ENCODE measurements at regions not wholly inside any gene's neighbourhood (a gene's known extent, or its start where the extent isn't known, plus 50 kb on each side); places are given as distances from the start of the nearest gene placed in this dataset.

DNA sequence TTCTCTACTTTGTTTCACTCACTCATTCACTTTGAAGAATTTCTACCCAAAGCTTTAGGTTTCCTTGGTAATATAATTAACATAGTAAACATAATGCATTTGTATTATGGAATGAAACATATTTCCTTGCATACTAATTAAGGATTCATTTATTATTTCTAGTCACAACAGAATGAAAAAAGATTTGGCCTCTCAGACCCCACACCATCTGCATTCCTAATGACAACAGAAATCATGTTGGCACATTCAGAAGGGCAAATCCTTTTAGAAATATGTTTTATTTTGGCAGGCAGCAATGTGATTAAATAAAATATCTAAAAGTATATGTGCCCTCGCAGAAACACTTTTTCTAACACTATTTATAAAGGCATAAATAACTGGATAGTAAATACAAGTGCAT is 163.4 kb downstream of the HTR1B start:
- no peak overlapping the region for H3K4me3 ChIP-seq (ENCODE audit: low read depth, low read length)
- TF ChIP-seq, protein P1, sequence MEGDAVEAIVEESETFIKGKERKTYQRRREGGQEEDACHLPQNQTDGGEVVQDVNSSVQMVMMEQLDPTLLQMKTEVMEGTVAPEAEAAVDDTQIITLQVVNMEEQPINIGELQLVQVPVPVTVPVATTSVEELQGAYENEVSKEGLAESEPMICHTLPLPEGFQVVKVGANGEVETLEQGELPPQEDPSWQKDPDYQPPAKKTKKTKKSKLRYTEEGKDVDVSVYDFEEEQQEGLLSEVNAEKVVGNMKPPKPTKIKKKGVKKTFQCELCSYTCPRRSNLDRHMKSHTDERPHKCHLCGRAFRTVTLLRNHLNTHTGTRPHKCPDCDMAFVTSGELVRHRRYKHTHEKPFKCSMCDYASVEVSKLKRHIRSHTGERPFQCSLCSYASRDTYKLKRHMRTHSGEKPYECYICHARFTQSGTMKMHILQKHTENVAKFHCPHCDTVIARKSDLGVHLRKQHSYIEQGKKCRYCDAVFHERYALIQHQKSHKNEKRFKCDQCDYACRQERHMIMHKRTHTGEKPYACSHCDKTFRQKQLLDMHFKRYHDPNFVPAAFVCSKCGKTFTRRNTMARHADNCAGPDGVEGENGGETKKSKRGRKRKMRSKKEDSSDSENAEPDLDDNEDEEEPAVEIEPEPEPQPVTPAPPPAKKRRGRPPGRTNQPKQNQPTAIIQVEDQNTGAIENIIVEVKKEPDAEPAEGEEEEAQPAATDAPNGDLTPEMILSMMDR (IDR thresholded peaks at IDR 0.05; ENCODE audit: borderline replicate concordance, insufficient read depth, low read depth, low read length) = no peak

DNA sequence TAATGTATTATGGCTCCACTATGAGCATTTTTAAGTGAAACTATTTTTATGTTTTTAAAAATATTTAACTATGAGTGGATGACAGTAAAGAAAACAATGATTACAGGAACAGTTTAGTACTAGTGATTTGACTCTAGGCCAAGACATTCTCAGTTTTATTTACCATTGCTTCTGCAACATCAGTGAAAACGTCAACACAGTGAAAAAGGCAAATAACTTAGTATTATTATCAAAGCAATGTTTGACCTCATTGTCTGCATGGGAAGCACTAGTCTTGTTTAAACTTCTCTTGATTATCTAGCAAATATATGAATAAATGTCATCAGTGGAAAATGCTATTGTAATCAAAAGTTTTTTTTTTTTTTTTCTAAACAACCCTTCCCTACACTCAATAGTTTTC is 165.0 kb downstream of the HTR1B start:
- TF ChIP-seq, protein P1 (IDR thresholded peaks at IDR 0.05; ENCODE audit: borderline replicate concordance, insufficient read depth, low read depth, low read length) = no peak
- H3K4me3 ChIP-seq (ENCODE audit: low read depth, low read length) = no peak overlapping the region

DNA sequence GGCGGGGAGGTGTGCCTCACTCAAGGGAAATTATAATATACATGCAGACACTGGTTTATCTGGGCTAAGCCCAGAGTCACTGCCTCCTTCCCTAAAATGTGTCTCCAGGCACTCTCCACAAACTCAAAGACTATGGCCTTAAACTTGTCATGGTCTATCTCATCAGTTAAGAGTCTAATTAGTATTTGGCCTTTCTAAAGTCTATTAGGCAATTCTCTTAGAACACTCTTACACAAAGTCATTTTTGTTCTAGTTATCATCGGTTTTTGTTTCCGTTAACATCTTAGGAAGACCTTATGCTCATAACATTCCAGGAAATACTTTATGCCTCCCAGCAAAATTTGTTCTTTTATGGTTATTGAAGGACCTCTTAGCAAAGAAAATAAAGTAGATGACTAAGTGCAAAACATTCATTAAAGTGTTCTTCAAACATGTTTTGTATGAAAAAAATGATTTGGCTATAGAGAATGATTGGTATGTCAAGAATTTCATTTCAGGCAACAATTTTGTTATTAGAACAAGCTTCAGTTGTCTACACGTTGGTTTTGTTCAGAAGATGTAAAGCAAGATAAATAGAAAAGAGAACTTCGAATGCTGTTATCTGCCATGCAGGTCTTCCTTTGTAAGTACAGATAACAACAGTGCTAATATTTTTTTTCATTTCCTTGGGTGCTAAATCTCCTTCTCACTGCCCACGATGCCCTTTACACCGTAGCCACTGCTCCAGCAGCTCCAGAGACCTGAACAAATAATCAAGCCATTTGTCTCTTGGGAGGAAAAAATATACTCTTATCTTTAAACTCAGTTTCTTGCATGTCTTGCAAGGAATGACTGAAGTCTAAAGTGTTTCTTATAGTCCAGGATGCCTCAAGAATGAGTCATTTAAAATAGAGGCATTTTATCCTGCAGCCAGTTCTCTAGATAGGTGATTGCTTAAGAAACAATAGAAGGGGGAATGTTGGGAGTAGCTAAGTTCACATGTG is 170.4 kb downstream of the HTR1B start:
- TF ChIP-seq, protein P1 (IDR thresholded peaks at IDR 0.05; ENCODE audit: borderline replicate concordance, insufficient read depth, low read depth, low read length) = no peak
- H3K4me3 ChIP-seq (ENCODE audit: low read depth, low read length) = no peak overlapping the region

GRCh38 chr6:77290798-77291197 is 172.5 kb downstream of the HTR1B start:
- TF ChIP-seq, protein P1 (IDR thresholded peaks at IDR 0.05; ENCODE audit: borderline replicate concordance, insufficient read depth, low read depth, low read length) = no peak
- no peak overlapping the region for H3K4me3 ChIP-seq (ENCODE audit: low read depth, low read length)

- no peak overlapping the region for H3K4me3 ChIP-seq (ENCODE audit: low read depth, low read length)
- TF ChIP-seq, protein P1 (IDR thresholded peaks at IDR 0.05; ENCODE audit: borderline replicate concordance, insufficient read depth, low read depth, low read length) = no peak
Observed at GRCh38 chr6:77286541-77286940, 176.8 kb downstream of the HTR1B start.

DNA sequence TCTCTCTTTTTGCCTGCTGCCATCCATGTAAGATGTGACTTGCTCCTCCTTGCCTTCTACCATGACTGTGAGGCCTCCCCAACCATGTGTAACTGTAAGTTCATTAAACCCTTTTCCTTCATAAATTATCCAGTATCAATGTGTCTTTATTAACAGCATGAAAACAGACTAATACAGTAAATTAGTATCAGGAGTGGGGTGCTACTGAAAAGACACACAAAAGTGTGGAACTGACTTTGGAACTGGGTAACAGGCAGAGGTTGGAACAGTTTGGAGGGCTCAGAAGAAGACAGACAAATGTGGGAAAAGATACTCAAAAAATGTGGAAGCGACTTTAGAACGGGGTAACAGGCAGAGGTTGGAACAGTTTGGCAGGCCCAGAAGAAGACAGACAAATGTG is 189.4 kb downstream of the HTR1B start:
- no peak overlapping the region for H3K4me3 ChIP-seq (ENCODE audit: low read depth, low read length)
- TF ChIP-seq, protein P1 (IDR thresholded peaks at IDR 0.05; ENCODE audit: borderline replicate concordance, insufficient read depth, low read depth, low read length) = no peak

GRCh38 chr6:77264970-77265369 is 198.3 kb downstream of the HTR1B start:
- no peak overlapping the region for H3K4me3 ChIP-seq (ENCODE audit: low read depth, low read length)
- TF ChIP-seq, protein P1 (IDR thresholded peaks at IDR 0.05; ENCODE audit: borderline replicate concordance, insufficient read depth, low read depth, low read length) = 0 out of 2 replicates have a peak, but pooled peaks have one; percentile 7

Data from GM12875 (cell line).